ENCODE measurements at regions not wholly inside any gene's neighbourhood (a gene's known extent, or its start where the extent isn't known, plus 50 kb on each side); places are given as distances from the start of the nearest gene placed in this dataset.

DNA sequence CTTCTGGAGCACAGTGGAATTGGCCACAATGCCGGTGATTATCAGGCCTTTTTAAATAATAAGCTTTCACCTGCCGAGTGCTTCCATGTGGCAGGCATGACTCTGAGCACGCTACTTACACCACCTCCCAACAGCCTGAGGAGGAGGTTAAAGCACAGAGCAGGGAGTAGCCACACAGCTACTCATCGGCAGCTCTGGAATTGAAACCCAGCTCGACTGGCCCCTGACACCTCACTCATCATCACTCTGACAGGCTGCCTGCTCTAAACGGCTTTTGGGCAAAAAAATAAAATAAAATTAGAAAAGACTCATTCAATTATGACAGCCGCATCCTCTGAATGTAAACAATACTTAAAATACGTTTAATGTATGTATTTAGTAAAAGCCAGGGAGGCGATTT lies 326.4 kb upstream of the NOCT start:
- no peak overlapping the region for H3K4me3 Mint-ChIP-seq
- DNase-seq (ENCODE audit: extremely low spot score, unreplicated experiment): no peak
- no peaks in the 10 kb centered on the region for H3K27me3 Mint-ChIP-seq
- H3K9me3 Mint-ChIP-seq: no peaks in the 10 kb centered on the region
- peaks cover 36% of the 10 kb centered on the region for H3K4me1 Mint-ChIP-seq (ENCODE audit: unreplicated experiment)
- no peak overlapping the region for H3K27ac Mint-ChIP-seq
- no peaks in the 10 kb centered on the region for H3K36me3 Mint-ChIP-seq
- TF ChIP-seq, protein P1, sequence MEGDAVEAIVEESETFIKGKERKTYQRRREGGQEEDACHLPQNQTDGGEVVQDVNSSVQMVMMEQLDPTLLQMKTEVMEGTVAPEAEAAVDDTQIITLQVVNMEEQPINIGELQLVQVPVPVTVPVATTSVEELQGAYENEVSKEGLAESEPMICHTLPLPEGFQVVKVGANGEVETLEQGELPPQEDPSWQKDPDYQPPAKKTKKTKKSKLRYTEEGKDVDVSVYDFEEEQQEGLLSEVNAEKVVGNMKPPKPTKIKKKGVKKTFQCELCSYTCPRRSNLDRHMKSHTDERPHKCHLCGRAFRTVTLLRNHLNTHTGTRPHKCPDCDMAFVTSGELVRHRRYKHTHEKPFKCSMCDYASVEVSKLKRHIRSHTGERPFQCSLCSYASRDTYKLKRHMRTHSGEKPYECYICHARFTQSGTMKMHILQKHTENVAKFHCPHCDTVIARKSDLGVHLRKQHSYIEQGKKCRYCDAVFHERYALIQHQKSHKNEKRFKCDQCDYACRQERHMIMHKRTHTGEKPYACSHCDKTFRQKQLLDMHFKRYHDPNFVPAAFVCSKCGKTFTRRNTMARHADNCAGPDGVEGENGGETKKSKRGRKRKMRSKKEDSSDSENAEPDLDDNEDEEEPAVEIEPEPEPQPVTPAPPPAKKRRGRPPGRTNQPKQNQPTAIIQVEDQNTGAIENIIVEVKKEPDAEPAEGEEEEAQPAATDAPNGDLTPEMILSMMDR (conservative IDR thresholded peaks at IDR 0.05): no peak

DNA sequence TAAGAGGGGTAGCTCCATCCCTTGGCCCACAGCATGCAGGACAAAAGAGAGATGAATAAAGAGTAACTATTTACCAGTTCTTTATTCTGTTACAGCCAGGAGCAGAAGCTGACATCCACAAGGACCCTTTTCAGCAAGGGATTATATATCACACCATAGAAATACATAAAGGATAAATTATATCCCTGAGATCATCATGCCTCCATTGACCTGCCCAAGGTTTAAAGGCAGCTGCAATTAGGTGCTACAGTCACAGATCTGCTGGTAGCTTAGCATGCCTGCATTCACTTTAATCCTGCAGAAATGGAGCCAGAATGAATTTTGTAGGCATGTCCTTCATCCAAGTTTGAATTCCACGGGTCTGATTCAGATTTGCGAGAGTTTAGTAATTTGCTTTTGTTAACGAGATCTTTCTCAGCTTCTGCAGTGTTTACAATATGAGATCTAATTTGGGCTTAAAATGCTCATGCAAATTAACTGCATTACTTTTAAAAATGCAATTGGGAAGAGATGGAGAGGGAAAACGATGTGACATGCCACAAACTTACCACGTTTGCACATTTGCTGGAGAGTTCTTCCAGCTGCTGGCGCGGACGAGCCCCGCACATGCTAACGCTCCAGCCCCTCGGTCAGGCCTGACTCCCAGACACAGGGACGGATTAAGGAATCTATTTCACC lies 327.0 kb upstream of the NOCT start:
- Mint-ChIP-seq H3K36me3 (no peaks in the 10 kb centered on the region), H3K4me3 (no peak overlapping the region)
- no peak for DNase-seq (ENCODE audit: extremely low spot score, unreplicated experiment)

DNA sequence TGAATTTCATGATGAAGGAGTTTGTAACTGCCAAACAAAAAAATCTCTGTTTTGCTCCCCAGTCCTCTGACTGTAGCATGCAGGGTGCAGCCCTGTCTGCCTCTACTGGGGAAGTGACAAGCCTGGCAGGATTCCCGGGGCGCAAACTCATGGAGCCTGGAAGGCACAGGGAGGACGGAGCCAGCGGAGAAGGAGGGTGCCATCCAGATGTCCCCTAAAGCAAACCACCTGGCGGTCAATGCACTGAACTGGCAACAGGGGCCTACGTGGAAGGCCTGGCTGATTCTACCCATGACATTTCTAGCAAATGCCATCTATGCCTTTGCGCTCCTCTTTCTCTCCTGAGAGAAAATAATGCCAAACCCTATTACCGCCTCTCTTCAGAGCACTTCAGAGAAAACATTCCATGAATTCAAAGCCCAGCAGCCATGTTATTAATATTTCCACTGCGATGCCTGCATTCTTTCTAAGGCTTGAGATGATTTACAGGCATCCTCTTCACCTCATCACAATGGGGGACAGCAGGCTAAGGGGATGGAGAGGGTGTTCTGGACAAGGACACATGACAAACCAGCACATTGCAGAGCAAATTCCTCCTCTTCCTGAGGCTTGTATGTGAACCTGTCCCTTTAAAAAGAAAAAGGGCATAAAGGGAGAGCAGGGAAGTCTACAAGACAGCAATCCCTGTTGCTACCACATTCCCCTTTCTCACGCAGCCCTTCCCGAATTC lies 329.3 kb upstream of the NOCT start:
- no peaks in the 10 kb centered on the region for H3K9me3 Mint-ChIP-seq
- H3K27ac Mint-ChIP-seq: no peak overlapping the region
- peaks cover 4% of the 10 kb centered on the region for H3K27me3 Mint-ChIP-seq
- TF ChIP-seq, protein P1 (conservative IDR thresholded peaks at IDR 0.05): no peak
- H3K4me3 Mint-ChIP-seq: no peak overlapping the region
- H3K4me1 Mint-ChIP-seq (ENCODE audit: unreplicated experiment): peaks cover 33% of the 10 kb centered on the region
- peaks cover 3% of the 10 kb centered on the region for H3K36me3 Mint-ChIP-seq
- DNase-seq (ENCODE audit: extremely low spot score, unreplicated experiment): no peak

More for the DNA sequence above, 327.0 kb upstream of the NOCT start:
- TF ChIP-seq, protein P1 (conservative IDR thresholded peaks at IDR 0.05): no peak
- Mint-ChIP-seq H3K4me1 (ENCODE audit: unreplicated experiment) (peaks cover 33% of the 10 kb centered on the region), H3K27ac (no peak overlapping the region), H3K9me3 (no peaks in the 10 kb centered on the region), H3K27me3 (no peaks in the 10 kb centered on the region)

DNA sequence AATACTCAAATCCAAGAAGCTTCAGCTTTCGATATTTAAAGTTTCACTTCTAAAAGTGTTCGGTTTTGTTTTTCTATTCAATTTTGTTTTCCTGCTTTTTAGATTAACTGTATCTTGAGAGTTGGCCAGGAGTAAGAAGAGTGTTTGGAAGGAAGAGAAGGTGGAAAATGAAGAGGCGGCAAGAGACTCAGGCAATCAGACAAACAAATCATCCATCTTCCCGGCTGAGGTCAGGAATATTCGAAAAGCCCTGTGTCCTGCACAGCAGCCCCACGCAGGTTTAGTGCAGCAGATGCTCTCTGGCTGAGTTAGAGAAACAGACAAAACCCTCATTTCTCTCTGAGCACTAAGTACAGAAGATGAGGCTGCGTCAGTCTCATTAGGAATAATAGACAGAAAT lies 330.3 kb upstream of the NOCT start:
- Mint-ChIP-seq H3K27ac (no peak overlapping the region), H3K9me3 (no peaks in the 10 kb centered on the region), H3K36me3 (peaks cover 3% of the 10 kb centered on the region), H3K4me3 (no peak overlapping the region), H3K27me3 (peaks cover 8% of the 10 kb centered on the region), H3K4me1 (ENCODE audit: unreplicated experiment) (peaks cover 41% of the 10 kb centered on the region)
- TF ChIP-seq, protein P1 (conservative IDR thresholded peaks at IDR 0.05): no peak
- no peak for DNase-seq (ENCODE audit: extremely low spot score, unreplicated experiment)

DNA sequence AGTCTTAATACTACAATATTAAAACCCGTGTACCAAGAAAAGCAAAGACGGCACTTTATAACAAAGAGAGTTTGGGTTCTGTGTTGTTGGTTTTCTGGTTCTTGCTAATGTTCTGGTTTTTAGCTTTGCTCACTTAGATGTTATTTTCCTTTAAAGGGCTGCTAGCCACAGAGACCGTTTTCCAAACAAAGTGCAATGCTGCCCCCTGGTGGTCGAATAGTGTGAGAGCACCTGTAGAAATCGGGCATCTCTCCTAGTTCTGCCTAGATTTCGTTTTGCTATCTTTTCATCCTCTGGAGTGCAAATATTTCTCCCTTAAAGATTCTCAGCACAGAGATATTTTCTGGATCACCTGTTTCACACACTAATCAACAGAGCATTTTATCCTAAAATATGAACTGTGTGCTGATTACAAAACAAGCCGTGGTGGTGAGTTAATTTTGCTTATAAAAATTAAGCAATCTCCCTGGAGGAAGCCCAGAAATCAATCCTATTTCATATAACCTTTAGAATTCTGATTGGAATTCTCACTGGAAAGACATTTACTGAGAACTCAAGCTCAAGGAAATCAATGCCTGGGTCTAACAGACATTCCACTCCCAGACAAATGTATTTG lies 334.5 kb upstream of the NOCT start:
- H3K36me3 Mint-ChIP-seq: peaks cover 3% of the 10 kb centered on the region
- DNase-seq (ENCODE audit: extremely low spot score, unreplicated experiment): peak; percentile 83
- H3K27ac Mint-ChIP-seq: no peak overlapping the region
- peaks cover 8% of the 10 kb centered on the region for H3K27me3 Mint-ChIP-seq
- H3K4me1 Mint-ChIP-seq (ENCODE audit: unreplicated experiment): peaks cover 32% of the 10 kb centered on the region
- H3K4me3 Mint-ChIP-seq: no peak overlapping the region
- TF ChIP-seq, protein P1 (conservative IDR thresholded peaks at IDR 0.05): peak; percentile 95
- H3K9me3 Mint-ChIP-seq: no peaks in the 10 kb centered on the region

Measured in type B pancreatic cell (in vitro differentiated cells).